Mesendoderm (in vitro differentiated cells): ENCODE measurements at regions not wholly inside any gene's neighbourhood (a gene's known extent, or its start where the extent isn't known, plus 50 kb on each side); places are given as distances from the start of the nearest gene placed in this dataset.
"Not testable (repeated sequence)": the region's sequence is repeated elsewhere in the genome, so short reads cannot be mapped to it uniquely, and the experiment has no call there.

Source experiments
- DNase-seq: peaks from one replicate; pipeline ENCODE4 v3.0.0; 2013
- H2AK5ac ChIP-seq: 2 replicates; pipeline ENCODE4 v1.6.1; 2013; ENCODE audit warnings: low read length, inconsistent platforms
- H2BK120ac ChIP-seq: 2 replicates; pipeline ENCODE4 v1.6.1; 2013; ENCODE audit warnings: low read depth, mild to moderate bottlenecking, low read length, moderate library complexity, mixed read lengths
- H2BK15ac ChIP-seq: replicated peaks from 2 replicates; pipeline ENCODE4 v1.6.1; 2013; ENCODE audit warnings: low read depth, mild to moderate bottlenecking, moderate library complexity
- H2BK5ac ChIP-seq: 2 replicates; pipeline ENCODE4 v1.6.1; 2013; ENCODE audit warnings: low read length, inconsistent platforms
- H3K18ac ChIP-seq: 2 replicates; pipeline ENCODE4 v1.6.1; 2013; ENCODE audit warnings: mild to moderate bottlenecking, low read length, mixed read lengths
- H3K23ac ChIP-seq: one replicate; pipeline ENCODE4 v1.6.1; 2013; ENCODE audit warnings: low read length
- H3K27ac ChIP-seq: 2 replicates; pipeline ENCODE4 v1.5.1; 2013; ENCODE audit warnings: low read depth, mild to moderate bottlenecking, inconsistent platforms, low read length, moderate library complexity
- H3K27me3 ChIP-seq: 2 replicates; pipeline ENCODE4 v1.6.1; 2013; ENCODE audit warnings: low read length, control low read depth, mild to moderate bottlenecking, inconsistent platforms; ENCODE audit not compliant: insufficient read depth, poor library complexity
- H3K36me3 ChIP-seq: 2 replicates; pipeline ENCODE4 v1.6.1; 2013; ENCODE audit warnings: low read length, inconsistent platforms; ENCODE audit not compliant: control insufficient read depth, insufficient read depth
- H3K4ac ChIP-seq: one replicate; pipeline ENCODE4 v1.6.1; 2013; ENCODE audit warnings: low read depth, mild to moderate bottlenecking, low read length, moderate library complexity
- H3K4me1 ChIP-seq: 2 replicates; pipeline ENCODE4 v1.6.1; 2013; ENCODE audit warnings: low read depth, low read length, inconsistent platforms; ENCODE audit not compliant: control insufficient read depth
- H3K4me2 ChIP-seq: 2 replicates; pipeline ENCODE4 v1.6.1; 2013; ENCODE audit warnings: low read length
- H3K4me3 ChIP-seq: 2 replicates; pipeline ENCODE4 v1.5.1; 2013; ENCODE audit warnings: mild to moderate bottlenecking, low read length
- H3K56ac ChIP-seq: one replicate; pipeline ENCODE4 v1.6.1; 2013; ENCODE audit warnings: low read length
- H3K79me1 ChIP-seq: 2 replicates; pipeline ENCODE4 v1.6.1; 2013; ENCODE audit warnings: low read length, inconsistent platforms
- H3K79me2 ChIP-seq: 2 replicates; pipeline ENCODE4 v1.6.1; 2013; ENCODE audit warnings: mild to moderate bottlenecking, low read length; ENCODE audit not compliant: control insufficient read depth, insufficient read depth
- H3K9ac ChIP-seq: 2 replicates; pipeline ENCODE4 v1.6.1; 2013; ENCODE audit warnings: low read length, inconsistent platforms
- H4K5ac ChIP-seq: one replicate; pipeline ENCODE4 v1.6.1; 2013; ENCODE audit warnings: low read length
- H4K8ac ChIP-seq: one replicate; pipeline ENCODE4 v1.6.1; 2013; ENCODE audit warnings: low read depth, mild to moderate bottlenecking, control low read depth, low read length, moderate library complexity
- WGBS: extraction: QIAGEN DNeasy Blood & Tissue Kit; methylation state at CpG from one replicate; pipeline ENCODE4 v1.1.7; 2013; ENCODE audit warnings: low lambda C conversion rate, missing lambda C conversion rate; ENCODE audit not compliant: insufficient coverage; ENCODE audit errors: extremely low coverage; 5-methylcytosine and 5-hydroxymethylcytosine counted together

DNA sequence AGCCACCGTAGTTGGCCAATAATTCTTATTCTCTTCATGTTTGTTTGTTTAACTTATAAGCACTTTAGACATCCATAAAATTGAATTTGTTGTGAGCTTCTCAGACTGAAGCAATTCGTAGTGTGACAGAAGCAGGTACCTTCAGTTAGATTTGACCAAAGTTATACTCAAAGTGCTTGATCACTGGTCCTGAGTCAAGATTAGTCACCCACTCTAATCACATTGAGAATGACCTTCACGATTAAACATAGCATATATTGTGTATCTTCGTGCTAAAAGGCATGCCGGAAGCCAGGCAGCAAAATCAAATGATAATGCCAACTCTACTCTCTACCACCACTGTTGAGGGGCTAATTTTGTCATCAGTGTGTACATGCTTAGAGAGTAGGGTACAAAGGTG, 763.7 kb upstream of the MBL2 start:
- Histone ChIP-seq H3K56ac (no peak overlapping the region), H3K79me1 (no peaks in the 10 kb centered on the region), H3K27me3 (no peaks in the 10 kb centered on the region), H3K36me3 (no peaks in the 10 kb centered on the region), H3K23ac (no peak overlapping the region), H3K9ac (no peak overlapping the region), H2AK5ac (no peak overlapping the region), H2BK15ac (no peak overlapping the region), H4K5ac (no peak overlapping the region), H3K4me3 (no peak overlapping the region), H3K79me2 (no peaks in the 10 kb centered on the region), H3K4me2 (no peak overlapping the region), H3K18ac (no peak overlapping the region), H2BK120ac (no peak overlapping the region), H3K4ac (no peak overlapping the region), H4K8ac (no peak overlapping the region), H3K4me1 (no peaks in the 10 kb centered on the region), H3K27ac (no peak overlapping the region), H2BK5ac (no peak overlapping the region)
- no CpG with 5 or more reads among the region's 5 CpGs for WGBS
- no peak for DNase-seq

DNA sequence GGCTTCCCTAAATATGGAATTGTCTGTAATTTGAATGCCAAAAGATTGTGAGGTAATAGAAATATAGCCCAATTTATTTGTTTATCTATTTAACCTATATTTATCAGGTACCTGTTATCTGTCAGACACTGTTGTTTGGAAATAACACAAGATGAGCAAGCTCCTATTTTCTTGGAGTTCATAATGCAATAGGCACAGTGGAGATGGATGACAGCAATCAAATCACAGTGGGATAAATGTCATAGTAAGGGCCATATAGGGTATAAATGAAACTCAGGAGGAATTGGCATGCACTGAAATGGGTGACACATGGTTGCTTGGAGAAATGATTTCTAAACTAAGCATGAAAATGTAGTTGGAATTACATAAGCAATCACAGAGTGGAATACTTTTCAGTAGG, 761.8 kb upstream of the MBL2 start:
- Histone ChIP-seq H2AK5ac (no peak overlapping the region), H3K27me3 (no peaks in the 10 kb centered on the region), H3K79me2 (no peaks in the 10 kb centered on the region), H3K36me3 (no peaks in the 10 kb centered on the region), H3K4ac (peak overlapping the region; percentile 0), H3K27ac (no peak overlapping the region), H3K79me1 (no peaks in the 10 kb centered on the region), H2BK15ac (no peak overlapping the region), H2BK120ac (no peak overlapping the region), H4K5ac (no peak overlapping the region), H4K8ac (no peak overlapping the region), H3K56ac (no peak overlapping the region), H3K18ac (no peak overlapping the region), H3K23ac (no peak overlapping the region), H3K9ac (no peak overlapping the region), H2BK5ac (no peak overlapping the region), H3K4me1 (no peaks in the 10 kb centered on the region), H3K4me2 (no peak overlapping the region), H3K4me3 (no peak overlapping the region)
- DNase-seq = no peak

- Histone ChIP-seq H3K23ac (no peak overlapping the region), H3K27me3 (no peaks in the 10 kb centered on the region), H3K27ac (no peak overlapping the region), H3K79me1 (no peaks in the 10 kb centered on the region), H2BK15ac (no peak overlapping the region), H3K4me2 (no peak overlapping the region), H3K56ac (no peak overlapping the region), H3K18ac (no peak overlapping the region), H2BK120ac (no peak overlapping the region), H2AK5ac (no peak overlapping the region), H3K9ac (no peak overlapping the region), H4K8ac (no peak overlapping the region), H2BK5ac (no peak overlapping the region), H3K4me3 (no peak overlapping the region), H3K4ac (no peak overlapping the region), H3K79me2 (no peaks in the 10 kb centered on the region), H4K5ac (no peak overlapping the region), H3K36me3 (no peaks in the 10 kb centered on the region), H3K4me1 (no peaks in the 10 kb centered on the region)
- no peak for DNase-seq
- WGBS = no CpG with 5 or more reads among the region's 2 CpGs
Measured at GRCh38 chr10:53528974-53529373, 756.4 kb upstream of the MBL2 start.

DNA sequence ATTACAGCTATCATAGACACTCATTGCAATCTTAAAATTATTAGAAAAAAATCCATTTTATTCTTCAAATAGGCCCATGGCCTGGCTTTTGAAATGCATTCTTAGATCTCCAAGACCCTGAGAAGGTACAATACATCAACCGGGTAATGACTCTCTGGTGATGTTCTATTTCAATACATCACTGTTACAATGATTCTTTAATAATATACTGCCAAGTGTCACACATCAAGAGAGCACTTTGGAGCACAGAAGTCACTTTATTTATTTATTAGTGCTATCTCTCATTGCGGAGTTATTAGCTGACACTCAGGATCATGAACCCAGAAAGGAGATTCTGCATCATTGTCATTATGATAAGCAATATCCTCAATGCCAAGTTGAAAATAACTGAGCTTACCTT, 748.5 kb upstream of the MBL2 start:
- H3K79me1 ChIP-seq = no peaks in the 10 kb centered on the region
- no peak overlapping the region for H2BK15ac ChIP-seq
- H3K79me2 ChIP-seq = no peaks in the 10 kb centered on the region
- no peak overlapping the region for H2BK120ac ChIP-seq
- H3K56ac ChIP-seq = no peak overlapping the region
- H2BK5ac ChIP-seq = no peak overlapping the region
- no peak overlapping the region for H3K27ac ChIP-seq
- WGBS = no CpG with 5 or more reads among the region's 2 CpGs
- H4K5ac ChIP-seq = no peak overlapping the region
- H3K36me3 ChIP-seq = no peaks in the 10 kb centered on the region
- no peak overlapping the region for H4K8ac ChIP-seq
- H3K4me2 ChIP-seq = no peak overlapping the region
- H3K18ac ChIP-seq = no peak overlapping the region
- no peak for DNase-seq
- no peak overlapping the region for H3K9ac ChIP-seq
- H3K27me3 ChIP-seq = no peaks in the 10 kb centered on the region
- no peak overlapping the region for H3K4ac ChIP-seq
- H3K4me3 ChIP-seq = no peak overlapping the region
- H3K4me1 ChIP-seq = no peaks in the 10 kb centered on the region
- H3K23ac ChIP-seq = no peak overlapping the region
- H2AK5ac ChIP-seq = no peak overlapping the region

- no peak for DNase-seq
- H3K4me2 ChIP-seq = no peak overlapping the region
- H3K56ac ChIP-seq = no peak overlapping the region
- H4K5ac ChIP-seq = no peak overlapping the region
- H3K27ac ChIP-seq = no peak overlapping the region
- H3K27me3 ChIP-seq = no peaks in the 10 kb centered on the region
- H2AK5ac ChIP-seq = no peak overlapping the region
- no peak overlapping the region for H3K4me3 ChIP-seq
- no CpG with 5 or more reads among the region's 1 CpG for WGBS
- no peaks in the 10 kb centered on the region for H3K4me1 ChIP-seq
- H2BK120ac ChIP-seq = no peak overlapping the region
- no peak overlapping the region for H4K8ac ChIP-seq
- no peak overlapping the region for H3K9ac ChIP-seq
- H3K79me1 ChIP-seq = no peaks in the 10 kb centered on the region
- H3K18ac ChIP-seq = no peak overlapping the region
- no peaks in the 10 kb centered on the region for H3K79me2 ChIP-seq
- no peak overlapping the region for H3K4ac ChIP-seq
- H3K36me3 ChIP-seq = no peaks in the 10 kb centered on the region
- H3K23ac ChIP-seq = no peak overlapping the region
- H2BK15ac ChIP-seq = no peak overlapping the region
- no peak overlapping the region for H2BK5ac ChIP-seq
Measured at GRCh38 chr10:53508197-53508596, 735.6 kb upstream of the MBL2 start.

DNA sequence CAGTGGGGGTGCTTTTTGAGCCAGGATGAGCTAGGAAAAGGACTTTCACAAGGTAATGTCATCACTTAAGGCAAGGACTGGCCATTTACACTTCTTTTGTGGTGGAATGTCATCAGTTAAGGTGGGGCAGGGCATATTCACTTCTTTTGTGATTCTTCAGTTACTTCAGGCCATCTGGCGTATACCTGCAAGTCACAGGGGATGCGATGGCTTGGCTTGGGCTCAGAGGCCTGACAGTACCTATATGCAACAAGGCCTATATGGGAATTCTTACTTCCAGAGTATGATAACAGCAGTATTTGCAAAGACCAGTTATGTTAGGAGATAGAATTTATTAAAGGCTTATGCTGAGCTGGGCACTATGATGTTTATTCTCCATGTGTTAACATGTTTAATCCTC, 731.9 kb upstream of the MBL2 start:
- H3K36me3 ChIP-seq, H3K23ac ChIP-seq, H2BK120ac ChIP-seq, H3K27ac ChIP-seq, H2AK5ac ChIP-seq, H3K27me3 ChIP-seq, H3K4me2 ChIP-seq, H3K4me1 ChIP-seq, H3K9ac ChIP-seq, H2BK5ac ChIP-seq, H3K56ac ChIP-seq, H3K79me2 ChIP-seq, DNase-seq, H4K5ac ChIP-seq, H3K18ac ChIP-seq, H3K4ac ChIP-seq, H3K79me1 ChIP-seq, H4K8ac ChIP-seq, H3K4me3 ChIP-seq: not testable (repeated sequence)
- H2BK15ac ChIP-seq = peak overlapping the region; percentile 74
- WGBS = no CpG with 5 or more reads among the region's 2 CpGs
